Activated CD8-positive, alpha-beta memory T cell treated with anti-CD3 and anti-CD28 coated beads for 48 hours (primary cell): ENCODE measurements at regions not wholly inside any gene's neighbourhood (a gene's known extent, or its start where the extent isn't known, plus 50 kb on each side); places are given as distances from the start of the nearest gene placed in this dataset.

Source experiments
- DNase-seq, 3 experiments: peaks; one replicate each; pipeline ENCODE4 v3.0.0-alpha.2; 2020; ENCODE audit warnings: low read depth in 2 of 3, low spot score in 2 of 3

DNA sequence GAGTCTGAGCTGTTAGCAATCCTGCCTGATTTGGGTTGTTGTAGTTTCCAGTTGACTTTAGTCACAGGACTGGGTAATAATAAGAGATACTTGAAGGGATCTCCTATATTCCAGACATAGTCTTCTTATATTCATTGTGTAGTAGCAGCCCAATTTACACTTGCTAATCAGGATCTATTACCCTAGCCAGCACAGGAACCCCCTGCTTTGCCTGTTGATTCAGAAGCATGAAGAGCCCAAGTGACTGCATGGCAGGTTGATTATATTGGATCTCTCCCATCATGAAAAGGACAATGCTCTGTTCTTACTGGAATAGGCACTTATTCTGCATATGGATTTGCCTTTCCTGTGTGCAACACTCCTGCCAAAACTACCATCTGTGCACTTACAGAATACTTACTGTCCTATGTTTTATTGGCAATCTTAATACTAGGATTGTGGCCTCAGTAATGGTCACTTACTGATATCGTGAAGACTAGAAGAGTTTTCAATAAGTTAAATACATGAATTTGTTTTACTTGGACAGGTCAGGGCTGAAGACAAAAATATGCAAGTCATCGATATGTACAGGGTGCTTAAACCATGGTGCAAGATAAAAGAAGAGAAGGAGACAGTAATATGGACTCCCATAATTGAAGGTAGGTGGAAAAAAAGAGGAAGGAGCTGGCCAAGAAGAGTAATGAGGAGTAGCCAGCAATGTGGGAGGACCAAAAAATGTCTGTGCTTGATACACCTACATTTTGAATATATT, 304.1 kb downstream of the MCTP2 start:
- DNase-seq, result no peak

DNA sequence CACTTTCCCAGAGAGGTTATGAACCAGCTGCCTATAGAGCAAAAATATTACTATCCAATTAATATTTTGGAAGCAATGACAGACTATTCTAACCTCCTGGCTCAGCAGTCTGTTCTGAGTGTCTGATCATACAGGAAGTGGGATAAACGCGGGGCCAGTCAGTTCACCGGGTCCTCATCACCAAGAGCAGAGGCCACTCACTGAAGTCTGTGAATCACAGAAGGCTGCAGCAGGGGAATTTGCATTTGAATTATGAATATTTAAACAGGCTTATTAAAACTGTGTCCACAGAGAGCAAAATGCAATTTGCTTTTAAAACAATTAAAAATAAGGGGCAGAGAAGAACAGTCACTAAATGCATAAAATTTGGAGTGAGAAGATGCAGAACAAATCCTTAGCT, 305.2 kb downstream of the MCTP2 start:
- DNase-seq, result no peak

DNA sequence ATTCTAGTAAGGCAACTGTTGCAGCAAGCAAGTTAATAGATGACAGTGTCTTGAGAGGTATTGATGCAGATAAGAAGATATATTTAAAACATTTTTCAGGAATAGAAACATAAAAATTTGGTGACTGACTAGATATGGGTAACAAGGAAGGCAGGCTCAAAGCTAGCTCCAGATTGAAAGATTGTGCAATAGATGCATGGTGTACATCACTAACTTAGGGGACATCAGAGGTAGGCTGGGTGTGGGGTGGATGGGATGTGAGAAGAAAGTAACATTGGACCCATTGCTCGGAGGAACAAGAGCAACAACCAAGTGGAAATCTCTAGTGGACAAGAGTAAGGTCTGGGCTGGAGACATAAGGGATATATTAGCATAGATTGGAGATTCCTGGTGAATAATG, 306.9 kb downstream of the MCTP2 start:
- DNase-seq, result no peak

DNA sequence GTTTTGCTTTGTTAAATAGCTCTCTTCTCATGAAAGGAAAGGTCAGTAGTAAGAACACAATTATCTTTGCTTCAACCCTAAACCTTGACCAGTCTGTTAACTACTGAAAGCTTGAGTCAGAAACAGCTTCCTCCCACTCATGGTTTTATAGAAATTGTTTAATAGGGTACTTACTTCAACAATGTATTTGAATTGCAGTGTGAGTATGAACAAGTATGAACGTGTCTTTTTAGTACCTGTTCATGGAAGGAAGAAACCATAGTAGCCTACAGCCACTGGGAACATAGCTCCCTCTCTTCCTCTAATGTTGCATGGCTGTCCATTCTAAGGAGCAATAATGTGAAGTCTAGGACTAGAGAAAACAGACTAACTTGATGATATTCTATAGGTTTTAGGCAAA, 311.0 kb downstream of the MCTP2 start:
- DNase-seq, result no peak

DNA sequence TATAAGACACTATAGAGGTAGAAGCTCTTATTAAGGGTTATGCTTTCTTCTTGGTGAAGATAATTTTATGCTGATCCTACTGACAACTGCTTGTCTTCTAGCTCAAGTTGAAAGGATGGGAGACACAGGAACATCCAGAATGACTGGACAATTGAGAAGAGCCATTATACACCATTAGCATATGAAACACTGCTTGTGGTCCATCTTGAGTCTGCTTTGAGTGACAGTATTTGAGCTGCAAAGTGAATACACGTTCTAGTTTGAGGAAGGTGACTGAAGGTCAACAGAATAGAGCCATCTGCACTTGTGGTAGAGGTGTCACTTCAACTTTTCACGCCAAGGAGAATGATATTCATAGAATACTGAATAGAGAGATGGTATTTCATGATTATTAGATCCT, 315.4 kb downstream of the MCTP2 start:
- DNase-seq, result no peak

DNA sequence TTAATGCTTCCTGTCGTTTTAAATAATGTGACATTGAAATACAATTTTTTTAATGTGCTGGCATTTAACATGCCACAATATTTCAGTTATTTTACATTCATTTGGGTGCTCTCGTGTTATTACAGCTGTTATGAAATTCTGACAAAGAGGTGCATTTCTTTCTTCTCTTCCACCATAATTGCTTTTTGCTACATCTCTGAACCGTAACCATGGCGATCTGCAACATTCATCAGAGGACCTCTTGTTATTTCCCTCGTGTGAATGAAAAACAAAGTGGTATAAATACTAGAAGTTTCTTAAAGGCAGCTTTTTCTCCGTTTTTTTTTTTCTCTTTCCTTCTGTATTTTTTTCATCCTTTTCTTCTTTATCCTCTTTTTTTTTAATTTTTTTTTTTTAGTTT, 316.4 kb downstream of the MCTP2 start:
- no peak for DNase-seq

DNA sequence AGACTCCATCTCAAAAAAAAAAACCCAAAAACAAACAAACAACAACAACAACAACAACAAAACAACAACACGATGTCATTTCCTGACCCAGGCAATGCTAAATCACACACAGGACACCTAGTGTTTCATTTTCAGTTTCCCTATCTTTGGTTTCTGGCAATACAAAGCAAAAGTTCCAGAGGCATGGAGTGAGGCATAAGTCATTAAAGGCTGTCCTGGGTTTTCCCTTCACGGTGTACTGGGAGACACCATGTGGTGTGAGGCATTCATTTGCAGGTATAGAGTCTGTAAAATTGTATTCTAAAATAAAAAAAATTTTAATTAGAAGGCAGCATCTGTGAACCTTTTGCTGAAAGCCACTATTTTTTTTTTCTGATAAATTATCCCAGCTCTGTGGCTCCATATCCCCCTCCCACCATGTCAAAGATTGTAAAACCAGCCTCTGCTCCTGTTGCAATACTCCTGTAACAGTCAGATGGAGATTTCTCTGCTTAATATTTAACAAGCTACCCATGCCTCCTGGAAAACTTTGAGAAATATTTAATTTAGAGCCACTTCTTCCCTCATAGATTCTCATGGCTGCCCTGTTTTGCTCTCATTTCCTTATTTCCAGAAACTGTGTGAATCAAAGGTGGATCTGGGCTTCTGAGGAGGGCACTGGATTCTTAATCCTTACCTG, 324.6 kb downstream of the MCTP2 start:
- DNase-seq, result no peak

DNA sequence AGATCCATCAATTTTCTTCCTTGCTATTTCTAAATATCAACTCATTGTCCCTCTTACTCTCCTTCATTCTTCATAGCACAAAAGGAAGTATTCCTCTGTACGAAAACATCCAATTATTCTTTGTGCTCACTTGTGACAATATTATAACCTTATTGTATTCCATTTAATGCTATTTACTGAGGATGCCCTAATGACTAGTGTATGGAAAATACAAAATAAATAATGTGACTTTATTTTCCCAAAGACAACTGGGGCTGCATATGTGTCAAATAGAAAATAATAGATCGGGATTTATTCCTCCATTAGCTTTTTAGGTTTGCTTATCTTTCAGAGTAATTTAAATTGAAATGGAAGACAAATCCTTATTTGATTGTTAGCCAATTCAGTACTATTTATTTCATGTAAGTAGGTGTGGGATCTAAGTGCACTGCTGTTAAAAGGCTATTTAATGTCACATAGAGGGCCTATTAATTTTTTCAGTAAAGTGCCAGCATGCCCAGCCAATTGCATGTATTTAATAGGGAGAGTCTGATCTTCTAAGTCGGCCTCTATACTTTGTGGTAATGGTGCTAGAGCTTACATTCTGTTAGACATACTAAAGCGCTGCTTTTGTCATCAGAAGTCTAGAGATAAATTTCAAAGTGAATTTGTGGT, 329.8 kb downstream of the MCTP2 start:
- no peak for DNase-seq

DNA sequence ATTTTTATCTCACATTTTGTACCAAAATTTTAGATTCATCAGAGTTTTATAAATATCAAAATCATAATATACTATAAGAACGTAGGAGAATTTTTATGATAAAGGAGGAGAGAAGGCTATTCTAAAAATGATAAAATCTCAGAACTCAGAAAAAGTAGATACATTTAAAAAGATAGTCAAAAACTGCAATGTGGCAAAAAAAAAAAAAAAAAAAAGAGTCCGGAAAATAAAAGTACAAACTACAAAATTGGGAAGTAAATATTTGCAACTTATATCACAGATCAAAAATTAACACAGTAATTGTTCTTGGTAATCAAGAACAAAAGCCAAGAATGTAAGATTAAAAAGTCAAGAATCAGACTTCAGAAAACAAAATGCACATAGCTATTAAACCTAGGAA, 332.1 kb downstream of the MCTP2 start:
- no peak for DNase-seq

DNA sequence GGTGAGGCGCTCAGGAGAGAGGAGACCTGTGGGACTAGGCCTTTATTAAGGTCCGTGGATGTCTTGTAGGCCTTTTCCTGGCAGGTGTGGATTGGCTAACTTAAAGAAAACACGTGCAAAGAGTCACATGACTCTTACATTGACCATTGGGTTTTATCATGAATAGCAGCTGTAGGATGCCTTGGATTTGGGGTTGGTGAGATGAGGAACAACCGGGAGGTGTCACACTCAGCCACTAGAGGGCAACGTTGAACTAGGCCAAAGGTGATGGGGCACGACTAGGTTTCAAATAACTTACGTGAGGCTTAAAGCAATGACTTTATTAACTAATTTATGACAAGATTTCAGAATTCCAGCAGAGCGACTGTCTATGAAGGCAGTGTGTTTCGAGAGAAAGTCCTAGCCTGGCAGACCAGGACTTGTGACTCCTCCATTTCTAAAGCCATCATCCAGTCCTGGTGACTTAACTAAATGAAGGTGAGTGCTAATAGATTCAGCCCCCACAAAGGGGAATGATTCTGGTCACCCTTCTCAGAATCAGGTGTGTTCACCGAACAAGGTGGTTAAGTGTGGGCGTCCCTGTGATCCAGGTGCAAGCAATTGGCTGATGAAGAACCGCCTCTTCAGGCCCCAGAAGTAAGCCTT, 345.6 kb downstream of the MCTP2 start:
- peak in 1 of 3 experiments; percentile 6 for DNase-seq

DNA sequence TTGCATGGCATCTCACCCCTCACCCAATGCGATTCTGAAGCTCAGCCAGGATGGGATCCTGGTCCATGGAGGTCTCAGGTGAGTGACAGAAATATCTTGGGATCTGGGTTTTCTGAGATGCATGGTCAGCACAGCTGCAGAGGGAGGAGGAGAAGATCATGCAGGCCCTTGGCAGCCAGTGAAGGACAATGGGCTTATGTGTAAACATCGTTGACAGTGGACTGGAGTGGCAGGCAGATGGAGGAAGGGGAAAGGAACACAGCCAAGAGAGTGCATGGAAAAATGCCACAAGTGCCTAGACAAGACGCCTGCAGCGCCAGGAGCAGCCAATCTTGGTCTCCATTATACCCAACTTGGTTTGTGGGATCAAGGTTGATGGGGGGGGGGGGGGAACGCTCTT, 347.9 kb downstream of the MCTP2 start:
- no peak for DNase-seq

DNA sequence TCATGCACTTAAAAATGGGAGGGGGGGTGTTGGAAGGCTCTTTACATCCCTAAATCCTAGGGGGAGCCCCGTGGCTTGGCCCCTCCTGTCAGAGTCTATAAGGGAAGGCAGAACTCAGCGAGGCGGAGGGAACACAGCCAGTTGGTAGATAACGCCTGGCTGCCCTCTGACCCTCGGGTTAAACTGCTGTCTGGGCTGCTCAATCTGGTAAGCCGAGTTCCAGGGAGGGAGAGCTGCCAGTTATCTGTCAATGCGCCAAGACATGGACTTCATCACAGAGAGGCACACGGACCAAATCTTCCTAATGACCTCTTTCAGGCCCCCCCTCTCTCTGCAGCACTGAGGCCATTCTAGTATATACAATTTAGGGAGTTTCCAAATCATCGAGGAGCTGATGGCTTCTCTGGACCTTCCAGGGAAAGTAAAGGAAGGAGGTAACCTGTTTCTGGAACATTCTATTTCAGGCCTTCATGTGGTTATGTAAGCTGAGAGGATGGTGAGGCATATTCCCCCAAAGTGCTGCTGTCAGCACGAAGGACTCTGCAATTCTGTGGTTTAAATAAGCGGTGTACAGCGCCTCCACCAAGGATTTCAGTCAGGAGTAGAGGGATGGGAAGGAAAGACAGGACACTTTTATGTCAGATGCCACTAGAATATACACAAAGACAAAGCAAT, 349.0 kb downstream of the MCTP2 start:
- no peak for DNase-seq

DNA sequence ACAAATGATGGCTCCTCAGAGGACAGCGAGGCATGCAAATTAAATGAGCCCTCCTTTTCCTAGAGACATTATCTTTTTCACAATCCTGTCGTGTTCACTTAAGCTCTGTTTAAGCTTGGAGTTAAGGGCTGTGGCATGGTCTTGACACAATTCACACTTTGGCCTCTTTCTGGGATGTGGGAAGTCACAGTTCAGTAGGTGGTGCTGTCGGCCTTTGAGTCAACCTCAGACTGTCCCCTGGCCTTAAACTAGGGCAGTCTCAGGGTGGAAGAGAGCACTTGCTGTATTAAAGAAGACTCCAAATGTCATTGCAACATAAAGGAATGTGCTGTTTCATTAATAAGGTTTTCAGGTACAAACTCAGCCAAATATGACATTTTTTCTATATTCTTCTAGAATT, 351.0 kb downstream of the MCTP2 start:
- no peak for DNase-seq

DNA sequence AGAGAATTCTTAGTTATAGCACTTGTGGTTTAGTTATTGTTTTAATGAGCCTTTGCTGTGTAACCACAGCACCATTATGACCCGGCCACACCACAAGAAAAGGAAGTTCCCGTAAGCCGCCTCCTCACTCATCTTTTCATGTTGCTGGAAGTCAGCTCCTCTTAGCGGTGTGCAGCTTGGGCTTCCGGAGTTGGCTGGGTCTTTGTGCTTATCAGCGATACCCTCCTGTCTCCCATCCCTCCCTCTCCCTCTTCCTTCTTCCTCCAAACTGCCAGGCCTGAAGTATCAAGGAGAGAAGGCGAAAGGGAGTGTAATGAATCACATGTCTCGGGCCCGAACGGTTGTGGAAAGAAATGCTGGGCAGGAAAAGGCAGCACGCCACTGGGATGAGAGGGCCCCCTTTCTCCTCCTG, 353.5 kb downstream of the MCTP2 start:
- DNase-seq, result peak in 2 of 3 experiments; percentile 20 to 24

DNA sequence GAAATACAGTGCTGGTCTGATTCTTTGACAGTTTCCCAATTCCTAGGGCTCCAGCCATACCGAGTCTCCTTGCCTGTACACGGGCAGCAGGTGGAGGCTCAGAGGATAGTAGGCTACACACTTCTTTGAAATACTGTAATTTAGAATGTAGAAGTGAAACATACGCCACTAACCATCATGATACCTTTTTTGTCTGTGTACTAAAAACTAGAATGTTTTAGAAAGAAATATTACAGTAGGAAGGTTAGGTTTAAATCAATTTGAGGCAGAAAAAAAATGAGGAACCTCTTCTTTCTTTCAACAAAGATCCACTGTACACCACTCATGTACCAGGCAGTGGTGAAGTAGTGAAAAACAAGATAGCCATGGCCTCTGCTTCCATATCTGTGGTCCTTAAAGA, 354.7 kb downstream of the MCTP2 start:
- no peak for DNase-seq

DNA sequence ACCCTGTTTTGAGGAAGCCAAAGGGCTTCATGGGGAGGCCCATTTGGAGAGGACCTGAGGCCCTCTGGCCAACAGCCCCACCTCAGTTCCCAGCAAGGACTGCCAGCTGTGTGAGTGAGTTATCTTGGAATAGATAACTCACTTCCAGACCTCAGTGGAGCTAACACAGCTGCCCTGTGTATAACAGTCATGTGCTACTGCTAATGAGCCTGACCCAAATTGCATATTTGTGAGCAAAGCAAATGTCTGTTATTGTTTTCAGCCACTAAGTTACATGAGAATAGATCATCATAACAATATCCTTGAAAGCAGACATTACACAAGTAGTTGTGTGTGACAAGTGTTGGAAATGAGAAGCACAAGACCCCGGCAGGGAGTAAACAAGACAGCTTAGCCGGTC, 355.8 kb downstream of the MCTP2 start:
- DNase-seq, result no peak

DNA sequence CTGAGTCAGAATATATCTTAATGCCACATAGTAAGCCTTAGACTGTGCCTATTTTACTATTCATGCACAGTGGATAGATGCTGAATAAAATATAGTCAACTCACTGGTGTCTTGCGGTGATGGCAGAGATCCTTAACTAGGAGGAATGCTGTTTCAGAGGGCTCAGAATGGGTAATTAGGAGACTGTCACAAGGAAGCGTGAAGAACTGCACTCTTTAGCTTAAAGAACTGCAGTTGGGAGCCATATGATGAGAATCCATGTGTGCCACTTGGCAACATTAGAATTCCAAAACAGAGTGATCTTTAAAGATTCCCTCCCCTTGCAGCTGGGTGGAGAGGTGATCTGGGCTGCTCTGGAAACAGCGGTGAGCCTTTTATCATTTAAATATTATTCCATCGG, 357.6 kb downstream of the MCTP2 start:
- DNase-seq, result no peak

DNA sequence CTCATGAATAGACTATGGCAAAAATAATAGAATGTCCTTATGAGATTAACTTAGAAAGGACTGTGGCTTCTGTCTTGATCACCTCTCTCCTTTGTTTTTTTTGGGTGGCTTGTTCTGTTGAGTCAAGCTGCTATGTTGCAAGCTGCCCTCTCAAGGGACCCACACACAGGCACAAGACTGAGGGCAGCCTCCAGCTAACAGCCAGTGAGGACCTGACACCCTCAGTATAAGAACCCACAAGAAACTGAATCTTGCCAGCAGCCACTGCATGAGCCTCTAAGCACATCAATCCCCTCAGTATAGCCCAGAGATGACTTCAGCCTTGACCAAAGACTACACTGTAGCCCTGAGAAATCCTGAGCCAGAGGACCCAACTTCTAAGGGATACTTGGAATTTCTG, 361.1 kb downstream of the MCTP2 start:
- DNase-seq, result no peak

DNA sequence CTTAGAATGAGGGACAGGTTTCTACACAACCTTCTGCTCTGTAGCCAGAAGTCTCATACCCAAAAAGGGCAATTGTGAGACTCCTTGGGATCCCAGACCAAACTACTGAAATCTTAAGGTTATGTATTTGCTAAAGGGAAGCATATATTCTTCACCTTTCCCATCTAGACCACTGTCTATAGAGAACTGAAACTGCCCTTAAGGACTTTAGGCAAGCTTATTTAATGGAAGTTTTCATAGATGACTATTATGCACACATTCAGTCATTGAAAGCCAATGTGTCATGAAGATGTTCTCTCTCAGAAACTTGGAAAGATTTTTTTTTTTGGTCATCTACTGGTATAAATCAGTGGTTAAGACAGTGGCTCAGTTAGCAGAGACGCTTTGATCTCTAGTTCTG, 365.3 kb downstream of the MCTP2 start:
- no peak for DNase-seq

DNA sequence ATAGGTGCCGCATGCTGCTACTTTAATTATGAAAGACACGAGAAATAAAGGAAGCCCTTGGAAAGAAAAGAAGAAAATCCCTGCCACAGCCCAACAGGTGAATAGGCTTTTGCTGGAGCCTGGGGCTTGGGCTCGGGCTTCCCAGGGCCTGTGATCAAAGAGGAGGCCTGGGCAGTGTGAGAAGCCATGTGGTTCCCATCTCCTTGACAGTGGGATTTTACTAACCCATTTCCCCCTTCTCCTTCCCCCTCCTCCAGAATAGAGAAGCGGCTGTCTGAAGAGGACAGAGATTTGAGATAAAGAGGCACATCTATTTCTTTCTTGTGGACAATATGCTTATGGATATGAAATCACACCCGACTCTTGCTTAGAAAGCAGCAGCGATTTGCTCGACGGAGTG, 369.1 kb downstream of the MCTP2 start:
- DNase-seq, result no peak

DNA sequence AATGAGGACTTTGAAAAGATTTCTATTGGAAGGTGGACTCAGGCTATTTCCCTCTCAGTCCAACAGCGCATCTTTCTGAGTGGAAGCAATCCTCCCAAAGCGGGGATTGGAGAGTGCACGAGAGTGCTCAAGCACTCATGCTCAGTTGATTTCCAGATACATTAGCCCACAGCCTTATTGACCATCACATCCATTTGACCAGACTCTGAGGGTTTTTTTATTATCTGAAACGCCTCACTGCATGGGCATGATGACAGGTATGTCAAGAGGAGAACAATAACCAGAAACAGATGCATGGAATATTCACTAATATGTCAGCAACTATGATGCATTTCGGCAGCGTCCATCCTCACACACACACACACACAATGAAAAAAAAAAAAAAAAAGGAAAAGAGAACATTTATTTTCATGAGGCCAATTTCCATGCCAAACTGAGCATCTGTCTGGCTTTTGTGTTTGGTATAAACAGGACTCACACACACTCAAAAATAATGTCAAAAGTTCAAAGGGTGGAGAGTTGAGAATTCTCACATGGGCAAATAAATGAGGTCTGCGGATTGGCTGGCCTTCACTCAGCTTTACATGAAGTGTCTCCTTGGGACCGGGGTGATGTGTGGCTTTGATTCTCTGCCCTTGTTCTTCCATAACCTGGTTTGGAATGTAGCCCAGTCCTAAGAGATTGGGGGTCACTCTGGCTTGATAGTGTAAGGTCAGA, 371.6 kb downstream of the MCTP2 start:
- DNase-seq, result no peak
